22Rv1 (cell line): ENCODE measurements at regions not wholly inside any gene's neighbourhood (a gene's known extent, or its start where the extent isn't known, plus 50 kb on each side); places are given as distances from the start of the nearest gene placed in this dataset.

ENCODE experiments used
- CTCF ChIP-seq: fragments of 450-650 bp; IDR thresholded peaks from 2 replicates; pipeline ENCODE4 v1.5.1; 2017; ENCODE audit warnings: mild to moderate bottlenecking
- ZFX ChIP-seq: fragments of 450-650 bp; IDR thresholded peaks from 2 replicates; pipeline ENCODE4 v1.6.1; 2017; ENCODE audit warnings: antibody characterized with exemption, borderline replicate concordance

- TF ChIP-seq CTCF (no peak), ZFX (no peak)
Observed at GRCh38 chr1:101448018-101448417, 211.2 kb downstream of the S1PR1 start.
